ENCODE measurements at regions not wholly inside any gene's neighbourhood (a gene's known extent, or its start where the extent isn't known, plus 50 kb on each side); places are given as distances from the start of the nearest gene placed in this dataset.

DNA sequence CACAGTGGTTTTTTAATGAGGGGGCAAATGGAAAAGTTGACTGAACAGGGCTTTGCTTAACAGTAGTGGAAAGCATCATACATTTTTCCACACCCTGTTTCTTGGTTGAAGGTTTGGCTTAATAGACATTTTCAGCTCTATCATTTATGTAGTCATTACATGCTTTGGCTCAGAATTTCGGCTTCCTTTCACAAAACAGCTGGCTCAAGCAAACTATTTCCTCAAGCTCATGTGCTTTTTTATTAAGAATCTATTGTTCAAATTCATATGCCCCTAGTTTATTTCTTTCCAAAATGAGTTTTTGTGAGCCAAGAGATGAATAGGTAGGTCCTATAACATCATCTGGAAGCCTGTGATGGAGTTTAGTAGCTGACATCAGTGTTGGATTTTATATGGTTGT lies 113.8 kb downstream of the SLITRK6 start:
- no peak for TF ChIP-seq CTCF (IDR thresholded peaks at IDR 0.05)
- no peak for TF ChIP-seq POLR2A (IDR thresholded peaks at IDR 0.05)
- TF ChIP-seq POLR2AphosphoS5 (IDR thresholded peaks at IDR 0.05), result no peak

Data from upper lobe of left lung (tissue), 4 donors.